ENCODE measurements at regions not wholly inside any gene's neighbourhood (a gene's known extent, or its start where the extent isn't known, plus 50 kb on each side); places are given as distances from the start of the nearest gene placed in this dataset.

DNA sequence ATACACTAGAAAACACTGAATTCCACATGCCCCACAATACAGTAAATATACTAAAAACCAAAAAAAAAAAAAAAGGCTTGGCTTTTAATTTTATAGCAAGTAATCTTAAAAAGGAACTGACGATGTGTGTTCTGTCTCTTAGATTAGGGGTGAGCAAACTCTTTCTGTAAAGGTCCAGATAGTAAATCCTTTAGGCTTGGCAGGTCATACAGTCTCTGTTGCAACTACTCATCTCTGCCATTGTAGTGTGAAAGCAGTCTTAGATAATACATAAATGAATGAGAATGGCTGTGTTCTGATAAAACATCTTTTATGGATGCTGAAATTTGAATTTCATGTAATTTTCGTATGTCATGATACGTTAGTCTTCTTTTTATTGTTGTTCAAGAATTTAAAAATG lies 150.2 kb downstream of the SLC30A10 start:
- TF ChIP-seq POLR2A (IDR thresholded peaks at IDR 0.05; ENCODE audit: low read depth) (no peak), EP300 (IDR thresholded peaks at IDR 0.05) (no peak)
- TF ChIP-seq, protein P1, sequence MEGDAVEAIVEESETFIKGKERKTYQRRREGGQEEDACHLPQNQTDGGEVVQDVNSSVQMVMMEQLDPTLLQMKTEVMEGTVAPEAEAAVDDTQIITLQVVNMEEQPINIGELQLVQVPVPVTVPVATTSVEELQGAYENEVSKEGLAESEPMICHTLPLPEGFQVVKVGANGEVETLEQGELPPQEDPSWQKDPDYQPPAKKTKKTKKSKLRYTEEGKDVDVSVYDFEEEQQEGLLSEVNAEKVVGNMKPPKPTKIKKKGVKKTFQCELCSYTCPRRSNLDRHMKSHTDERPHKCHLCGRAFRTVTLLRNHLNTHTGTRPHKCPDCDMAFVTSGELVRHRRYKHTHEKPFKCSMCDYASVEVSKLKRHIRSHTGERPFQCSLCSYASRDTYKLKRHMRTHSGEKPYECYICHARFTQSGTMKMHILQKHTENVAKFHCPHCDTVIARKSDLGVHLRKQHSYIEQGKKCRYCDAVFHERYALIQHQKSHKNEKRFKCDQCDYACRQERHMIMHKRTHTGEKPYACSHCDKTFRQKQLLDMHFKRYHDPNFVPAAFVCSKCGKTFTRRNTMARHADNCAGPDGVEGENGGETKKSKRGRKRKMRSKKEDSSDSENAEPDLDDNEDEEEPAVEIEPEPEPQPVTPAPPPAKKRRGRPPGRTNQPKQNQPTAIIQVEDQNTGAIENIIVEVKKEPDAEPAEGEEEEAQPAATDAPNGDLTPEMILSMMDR (IDR thresholded peaks at IDR 0.05), result no peak

Measured in esophagus muscularis mucosa (tissue), 4 donors.